ENCODE measurements at regions not wholly inside any gene's neighbourhood (a gene's known extent, or its start where the extent isn't known, plus 50 kb on each side); places are given as distances from the start of the nearest gene placed in this dataset.
"Not testable (repeated sequence)": the region's sequence is repeated elsewhere in the genome, so short reads cannot be mapped to it uniquely, and the experiment has no call there.

- no peak overlapping the region for H3K4me3 Mint-ChIP-seq
- no peaks in the 10 kb centered on the region for H3K27me3 Mint-ChIP-seq (ENCODE audit: low read depth)
- no peaks in the 10 kb centered on the region for H3K36me3 Mint-ChIP-seq (ENCODE audit: insufficient read depth)
- no peaks in the 10 kb centered on the region for H3K4me1 Mint-ChIP-seq (ENCODE audit: low read depth)
- DNase-seq (no peak), ATAC-seq (no peak)
- H3K9me3 Mint-ChIP-seq: peaks cover 3% of the 10 kb centered on the region
Observed at GRCh38 chr6:95865857-95866256, 149.9 kb upstream of the FUT9 start.

GRCh38 chr6:95866732-95867131 is 149.0 kb upstream of the FUT9 start:
- Mint-ChIP-seq H3K27me3 (ENCODE audit: low read depth) (peaks cover 1% of the 10 kb centered on the region), H3K36me3 (ENCODE audit: insufficient read depth) (no peaks in the 10 kb centered on the region), H3K4me3 (no peak overlapping the region), H3K9me3 (peaks cover 3% of the 10 kb centered on the region), H3K4me1 (ENCODE audit: low read depth) (no peaks in the 10 kb centered on the region)
- DNase-seq (no peak), ATAC-seq (no peak)

- Mint-ChIP-seq H3K36me3 (ENCODE audit: insufficient read depth) (no peaks in the 10 kb centered on the region), H3K4me1 (ENCODE audit: low read depth) (no peaks in the 10 kb centered on the region), H3K9me3 (peaks cover 3% of the 10 kb centered on the region), H3K27me3 (ENCODE audit: low read depth) (peaks cover 1% of the 10 kb centered on the region), H3K4me3 (no peak overlapping the region)
- DNase-seq (no peak), ATAC-seq (no peak)
Observed at GRCh38 chr6:95867205-95867604, 148.6 kb upstream of the FUT9 start.

GRCh38 chr6:95877480-95877879 is 138.3 kb upstream of the FUT9 start:
- no peaks in the 10 kb centered on the region for H3K9me3 Mint-ChIP-seq
- no peak for DNase-seq
- no peak for ATAC-seq
- H3K4me1 Mint-ChIP-seq (ENCODE audit: low read depth): no peaks in the 10 kb centered on the region
- H3K4me3 Mint-ChIP-seq: no peak overlapping the region
- H3K36me3 Mint-ChIP-seq (ENCODE audit: insufficient read depth): no peaks in the 10 kb centered on the region
- H3K27me3 Mint-ChIP-seq (ENCODE audit: low read depth): no peaks in the 10 kb centered on the region

- no peak overlapping the region for H3K4me3 Mint-ChIP-seq
- H3K27me3 Mint-ChIP-seq (ENCODE audit: low read depth): no peaks in the 10 kb centered on the region
- no peaks in the 10 kb centered on the region for H3K4me1 Mint-ChIP-seq (ENCODE audit: low read depth)
- H3K9me3 Mint-ChIP-seq: no peaks in the 10 kb centered on the region
- DNase-seq (no peak), ATAC-seq (no peak)
- no peaks in the 10 kb centered on the region for H3K36me3 Mint-ChIP-seq (ENCODE audit: insufficient read depth)
Observed at GRCh38 chr6:95879856-95880255, 135.9 kb upstream of the FUT9 start.

GRCh38 chr6:95882371-95882770 is 133.4 kb upstream of the FUT9 start:
- H3K27me3 Mint-ChIP-seq (ENCODE audit: low read depth): no peaks in the 10 kb centered on the region
- H3K4me3 Mint-ChIP-seq: no peak overlapping the region
- ATAC-seq: no peak

GRCh38 chr6:95888711-95889110 is 127.1 kb upstream of the FUT9 start:
- not testable (repeated sequence) for DNase-seq; ATAC-seq; H3K9me3 Mint-ChIP-seq; H3K27me3 Mint-ChIP-seq (ENCODE audit: low read depth); H3K4me3 Mint-ChIP-seq; H3K4me1 Mint-ChIP-seq (ENCODE audit: low read depth); H3K36me3 Mint-ChIP-seq (ENCODE audit: insufficient read depth)

More at GRCh38 chr6:95882371-95882770, 133.4 kb upstream of the FUT9 start:
- DNase-seq: no peak
- Mint-ChIP-seq H3K4me1 (ENCODE audit: low read depth) (no peaks in the 10 kb centered on the region), H3K36me3 (ENCODE audit: insufficient read depth) (no peaks in the 10 kb centered on the region), H3K9me3 (no peaks in the 10 kb centered on the region)

- no peaks in the 10 kb centered on the region for H3K36me3 Mint-ChIP-seq (ENCODE audit: insufficient read depth)
- H3K9me3 Mint-ChIP-seq: no peaks in the 10 kb centered on the region
- no peak for ATAC-seq
- no peaks in the 10 kb centered on the region for H3K27me3 Mint-ChIP-seq (ENCODE audit: low read depth)
- no peak for DNase-seq
- H3K4me3 Mint-ChIP-seq: no peak overlapping the region
- H3K4me1 Mint-ChIP-seq (ENCODE audit: low read depth): no peaks in the 10 kb centered on the region
Observed at GRCh38 chr6:95905132-95905531, 110.6 kb upstream of the FUT9 start.

- DNase-seq (no peak), ATAC-seq (no peak)
- Mint-ChIP-seq H3K9me3 (no peaks in the 10 kb centered on the region), H3K36me3 (ENCODE audit: insufficient read depth) (no peaks in the 10 kb centered on the region), H3K27me3 (ENCODE audit: low read depth) (no peaks in the 10 kb centered on the region), H3K4me3 (no peak overlapping the region), H3K4me1 (ENCODE audit: low read depth) (no peaks in the 10 kb centered on the region)
Observed at GRCh38 chr6:95917034-95917433, 98.7 kb upstream of the FUT9 start.

GRCh38 chr6:95923518-95923917 is 92.3 kb upstream of the FUT9 start:
- H3K9me3 Mint-ChIP-seq: no peaks in the 10 kb centered on the region
- no peaks in the 10 kb centered on the region for H3K4me1 Mint-ChIP-seq (ENCODE audit: low read depth)
- ATAC-seq: no peak
- no peaks in the 10 kb centered on the region for H3K36me3 Mint-ChIP-seq (ENCODE audit: insufficient read depth)
- no peak overlapping the region for H3K4me3 Mint-ChIP-seq
- no peak for DNase-seq
- H3K27me3 Mint-ChIP-seq (ENCODE audit: low read depth): no peaks in the 10 kb centered on the region

- H3K36me3 Mint-ChIP-seq (ENCODE audit: insufficient read depth): no peaks in the 10 kb centered on the region
- H3K9me3 Mint-ChIP-seq: no peaks in the 10 kb centered on the region
- no peak for ATAC-seq
- no peak overlapping the region for H3K4me3 Mint-ChIP-seq
- H3K27me3 Mint-ChIP-seq (ENCODE audit: low read depth): no peaks in the 10 kb centered on the region
- H3K4me1 Mint-ChIP-seq (ENCODE audit: low read depth): no peaks in the 10 kb centered on the region
- no peak for DNase-seq
Observed at GRCh38 chr6:95935736-95936135, 80.0 kb upstream of the FUT9 start.

GRCh38 chr6:95946906-95947305 is 68.9 kb upstream of the FUT9 start:
- H3K4me1 Mint-ChIP-seq (ENCODE audit: low read depth): no peaks in the 10 kb centered on the region
- peaks cover 4% of the 10 kb centered on the region for H3K9me3 Mint-ChIP-seq
- H3K36me3 Mint-ChIP-seq (ENCODE audit: insufficient read depth): no peaks in the 10 kb centered on the region
- no peak for ATAC-seq
- no peak overlapping the region for H3K4me3 Mint-ChIP-seq
- no peaks in the 10 kb centered on the region for H3K27me3 Mint-ChIP-seq (ENCODE audit: low read depth)
- DNase-seq: no peak

- no peaks in the 10 kb centered on the region for H3K36me3 Mint-ChIP-seq (ENCODE audit: insufficient read depth)
- no peaks in the 10 kb centered on the region for H3K4me1 Mint-ChIP-seq (ENCODE audit: low read depth)
- peaks cover 4% of the 10 kb centered on the region for H3K9me3 Mint-ChIP-seq
- no peak for DNase-seq
- no peaks in the 10 kb centered on the region for H3K27me3 Mint-ChIP-seq (ENCODE audit: low read depth)
- ATAC-seq: no peak
- no peak overlapping the region for H3K4me3 Mint-ChIP-seq
Observed at GRCh38 chr6:95948324-95948723, 67.5 kb upstream of the FUT9 start.

- Mint-ChIP-seq H3K27me3 (ENCODE audit: low read depth) (no peaks in the 10 kb centered on the region), H3K9me3 (peaks cover 4% of the 10 kb centered on the region), H3K4me3 (no peak overlapping the region), H3K4me1 (ENCODE audit: low read depth) (no peaks in the 10 kb centered on the region), H3K36me3 (ENCODE audit: insufficient read depth) (no peaks in the 10 kb centered on the region)
- DNase-seq (no peak), ATAC-seq (no peak)
Observed at GRCh38 chr6:95949985-95950384, 65.8 kb upstream of the FUT9 start.

- ATAC-seq (no peak), DNase-seq (no peak)
- Mint-ChIP-seq H3K9me3 (no peaks in the 10 kb centered on the region), H3K27me3 (ENCODE audit: low read depth) (no peaks in the 10 kb centered on the region), H3K4me3 (no peak overlapping the region), H3K4me1 (ENCODE audit: low read depth) (no peaks in the 10 kb centered on the region), H3K36me3 (ENCODE audit: insufficient read depth) (no peaks in the 10 kb centered on the region)
Observed at GRCh38 chr6:95958686-95959085, 57.1 kb upstream of the FUT9 start.

- Mint-ChIP-seq H3K4me3 (no peak overlapping the region), H3K27me3 (ENCODE audit: low read depth) (no peaks in the 10 kb centered on the region), H3K36me3 (ENCODE audit: insufficient read depth) (no peaks in the 10 kb centered on the region), H3K9me3 (no peaks in the 10 kb centered on the region), H3K4me1 (ENCODE audit: low read depth) (no peaks in the 10 kb centered on the region)
- ATAC-seq (no peak), DNase-seq (no peak)
Observed at GRCh38 chr6:95959261-95959660, 56.5 kb upstream of the FUT9 start.

All from activated T-cell treated with anti-CD3 and anti-CD28 coated beads, Interleukin-2, amount 50 U/mL, for 4 hours (primary cell).